CD8-positive, alpha-beta memory T cell (primary cell): ENCODE measurements at regions not wholly inside any gene's neighbourhood (a gene's known extent, or its start where the extent isn't known, plus 50 kb on each side); places are given as distances from the start of the nearest gene placed in this dataset.
"Not testable (repeated sequence)": the region's sequence is repeated elsewhere in the genome, so short reads cannot be mapped to it uniquely, and the experiment has no call there.

Experiments used
- CTCF ChIA-PET: fragments of 350-600 bp; sonication (Branson Sonifier 250); formaldehyde crosslinking; loops from one replicate; lab custom pipeline; 2021; ENCODE audit warnings: antibody characterized with exemption; lab: Charles Lee
- POLR2A ChIA-PET: fragments of 350-600 bp; sonication (Branson Sonifier 250); formaldehyde crosslinking; loops from one replicate; lab custom pipeline; 2021; ENCODE audit warnings: antibody characterized with exemption; lab: Charles Lee
- DNase-seq, 5 donors: peaks; one replicate each; pipeline versions ENCODE4 v3.0.0 to v3.0.0-alpha.2; 2020 to 2022; ENCODE audit warnings: mixed read lengths in 1 of 5
- H3K27ac ChIP-seq: one replicate; pipeline ENCODE4 v1.7.0; 2013; ENCODE audit warnings: low read depth, mild to moderate bottlenecking, low read length, moderate library complexity
- H3K27me3 ChIP-seq: 2 replicates; pipeline ENCODE4 v1.7.0; 2013; ENCODE audit warnings: low read length, mild to moderate bottlenecking; ENCODE audit not compliant: insufficient read depth, poor library complexity, severe bottlenecking
- H3K36me3 ChIP-seq: 2 replicates; pipeline ENCODE4 v1.7.0; 2013; ENCODE audit warnings: mild to moderate bottlenecking, low read length, moderate library complexity; ENCODE audit not compliant: insufficient read depth
- H3K4me1 ChIP-seq: 2 replicates; pipeline ENCODE4 v1.7.0; 2013; ENCODE audit warnings: mild to moderate bottlenecking, low read length, moderate library complexity; ENCODE audit not compliant: insufficient read depth
- H3K4me3 ChIP-seq: 2 replicates; pipeline ENCODE4 v1.7.0; 2013; ENCODE audit warnings: mild to moderate bottlenecking, low read length
- H3K9me3 ChIP-seq: 2 replicates; pipeline ENCODE4 v1.7.0; 2013; ENCODE audit warnings: mild to moderate bottlenecking, low read length
- H3K27ac Mint-ChIP-seq, 8 donors: one replicate each; pipeline ENCODE4 v1.8.0; 2020 to 2021; ENCODE audit warnings: mixed read lengths in 8 of 8, mild to moderate bottlenecking in 6 of 8, inconsistent platforms in 3 of 8, moderate library complexity in 3 of 8
- H3K27me3 Mint-ChIP-seq, 2 donors: one replicate each; pipeline ENCODE4 v1.8.0; 2020 to 2021; ENCODE audit warnings: mixed read lengths in 2 of 2, mild to moderate bottlenecking in 1 of 2, moderate library complexity in 1 of 2
- H3K36me3 Mint-ChIP-seq, 3 donors: one replicate each; pipeline ENCODE4 v1.8.0; 2020 to 2021; ENCODE audit warnings: mixed read lengths in 3 of 3, inconsistent platforms in 1 of 3, mild to moderate bottlenecking in 1 of 3
- H3K4me1 Mint-ChIP-seq, 3 donors: one replicate each; pipeline ENCODE4 v1.8.0; 2020 to 2021; ENCODE audit warnings: mixed read lengths in 3 of 3, inconsistent platforms in 1 of 3, mild to moderate bottlenecking in 1 of 3
- H3K4me3 Mint-ChIP-seq, 7 donors: one replicate each; pipeline ENCODE4 v1.8.0; 2020 to 2021; ENCODE audit warnings: mixed read lengths in 7 of 7, mild to moderate bottlenecking in 6 of 7, moderate library complexity in 4 of 7, inconsistent platforms in 2 of 7
- H3K9me3 Mint-ChIP-seq, 5 donors: one replicate each; pipeline ENCODE4 v1.8.0; 2020 to 2022; ENCODE audit warnings: mixed read lengths in 5 of 5, mild to moderate bottlenecking in 3 of 5, moderate library complexity in 2 of 5, inconsistent platforms in 1 of 5

DNA sequence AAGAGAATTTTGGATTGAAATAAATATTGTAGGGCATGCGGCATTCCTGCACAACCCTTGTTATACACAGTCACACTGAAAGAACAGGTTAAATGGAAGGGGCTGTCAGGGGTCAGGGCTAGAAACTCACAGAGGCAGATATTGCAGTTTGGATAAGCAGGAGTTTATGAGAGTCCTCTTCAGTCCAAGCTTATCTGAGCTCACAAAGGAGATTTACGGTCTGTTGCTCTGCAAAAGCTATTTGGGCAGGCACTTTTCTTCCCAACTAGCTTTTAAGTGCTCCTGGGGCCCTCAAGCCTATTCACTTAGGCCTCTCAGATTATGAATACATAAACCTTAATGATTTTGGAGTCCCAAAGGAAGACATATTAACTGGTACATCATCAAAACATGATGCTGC is 156.2 kb downstream of the SOX4 start:
- H3K27ac Mint-ChIP-seq = no peak overlapping the region
- Histone ChIP-seq H3K4me3 (no peak overlapping the region), H3K9me3 (no peaks in the 10 kb centered on the region), H3K36me3 (no peaks in the 10 kb centered on the region), H3K4me1 (no peaks in the 10 kb centered on the region), H3K27me3 (no peaks in the 10 kb centered on the region), H3K27ac (no peak overlapping the region)
- no peak overlapping the region for H3K4me3 Mint-ChIP-seq
- no peak for DNase-seq
- ChIA-PET POLR2A (no interaction called here), CTCF (interaction anchor here (1.5 kb wide), 1 partner anchor 9 kb away, joined by 3 read pairs; no protein-coding TSS in a partner anchor)
- H3K27me3 Mint-ChIP-seq = peaks cover 3 to 6% of the 10 kb centered on the region in 2 donors
- peaks cover 0 to 4% (median 0%) of the 10 kb centered on the region in 5 donors for H3K9me3 Mint-ChIP-seq
- H3K4me1 Mint-ChIP-seq = no peaks in the 10 kb centered on the region
- H3K36me3 Mint-ChIP-seq = no peaks in the 10 kb centered on the region

DNA sequence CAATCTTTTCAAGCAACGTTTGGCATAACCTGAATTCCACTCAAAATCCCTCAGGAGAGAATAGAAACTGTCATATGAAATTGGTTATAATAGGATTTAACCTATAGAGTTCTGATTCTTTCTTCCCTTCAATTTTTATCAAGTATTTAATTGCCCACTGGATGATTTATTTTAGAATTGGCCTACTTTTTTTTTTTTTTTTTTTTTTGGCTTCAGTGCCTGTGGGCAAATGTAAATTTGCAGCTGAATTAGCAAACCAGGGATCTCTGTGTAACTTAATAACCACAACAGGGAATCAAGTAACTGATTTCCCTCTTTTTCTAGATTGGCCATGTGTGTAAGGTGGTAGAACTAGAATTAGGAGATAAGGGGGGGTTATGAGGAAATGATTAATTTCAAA is 157.0 kb downstream of the SOX4 start:
- CTCF ChIA-PET = no interaction called here
- no peaks in the 10 kb centered on the region for H3K9me3 ChIP-seq
- no peaks in the 10 kb centered on the region for H3K4me1 Mint-ChIP-seq

DNA sequence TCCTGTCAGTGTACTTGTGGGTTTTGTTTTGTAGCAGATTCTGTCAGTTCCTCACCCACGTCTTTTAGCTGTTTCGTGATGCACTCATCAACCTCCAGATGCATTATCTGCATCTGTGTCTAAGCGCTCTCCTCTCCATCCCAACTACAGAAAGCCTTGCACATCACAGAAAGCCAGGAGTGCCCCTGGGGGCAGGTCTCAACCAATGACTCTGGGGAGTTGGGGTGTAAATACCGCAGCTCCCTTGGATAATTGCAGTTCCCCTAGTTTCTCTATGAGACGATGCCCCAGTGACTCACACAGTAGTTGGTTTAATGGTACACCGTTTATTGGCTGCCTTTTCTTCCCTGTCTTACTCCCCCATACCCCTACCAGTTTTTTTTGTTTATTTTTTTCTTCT is 158.1 kb downstream of the SOX4 start:
- ChIA-PET CTCF (no interaction called here), POLR2A (no interaction called here)
- Histone ChIP-seq H3K9me3 (no peaks in the 10 kb centered on the region), H3K4me3 (no peak overlapping the region), H3K27me3 (no peaks in the 10 kb centered on the region), H3K4me1 (no peaks in the 10 kb centered on the region), H3K36me3 (no peaks in the 10 kb centered on the region), H3K27ac (no peak overlapping the region)
- no peak overlapping the region for H3K4me3 Mint-ChIP-seq
- H3K9me3 Mint-ChIP-seq = peaks cover 0 to 2% (median 0%) of the 10 kb centered on the region in 5 donors
- H3K27me3 Mint-ChIP-seq = peaks cover 3 to 6% of the 10 kb centered on the region in 2 donors
- no peak for DNase-seq
- no peak overlapping the region for H3K27ac Mint-ChIP-seq
- no peaks in the 10 kb centered on the region for H3K4me1 Mint-ChIP-seq
- no peaks in the 10 kb centered on the region for H3K36me3 Mint-ChIP-seq

More for the DNA sequence above, 157.0 kb downstream of the SOX4 start:
- Histone ChIP-seq H3K4me1 (no peaks in the 10 kb centered on the region), H3K4me3 (no peak overlapping the region), H3K27ac (no peak overlapping the region), H3K27me3 (no peaks in the 10 kb centered on the region), H3K36me3 (no peaks in the 10 kb centered on the region)
- H3K27me3 Mint-ChIP-seq = peaks cover 3 to 6% of the 10 kb centered on the region in 2 donors
- H3K36me3 Mint-ChIP-seq = no peaks in the 10 kb centered on the region
- peaks cover 0 to 3% (median 0%) of the 10 kb centered on the region in 5 donors for H3K9me3 Mint-ChIP-seq
- POLR2A ChIA-PET = no interaction called here
- no peak overlapping the region for H3K27ac Mint-ChIP-seq
- no peak overlapping the region for H3K4me3 Mint-ChIP-seq
- no peak for DNase-seq

DNA sequence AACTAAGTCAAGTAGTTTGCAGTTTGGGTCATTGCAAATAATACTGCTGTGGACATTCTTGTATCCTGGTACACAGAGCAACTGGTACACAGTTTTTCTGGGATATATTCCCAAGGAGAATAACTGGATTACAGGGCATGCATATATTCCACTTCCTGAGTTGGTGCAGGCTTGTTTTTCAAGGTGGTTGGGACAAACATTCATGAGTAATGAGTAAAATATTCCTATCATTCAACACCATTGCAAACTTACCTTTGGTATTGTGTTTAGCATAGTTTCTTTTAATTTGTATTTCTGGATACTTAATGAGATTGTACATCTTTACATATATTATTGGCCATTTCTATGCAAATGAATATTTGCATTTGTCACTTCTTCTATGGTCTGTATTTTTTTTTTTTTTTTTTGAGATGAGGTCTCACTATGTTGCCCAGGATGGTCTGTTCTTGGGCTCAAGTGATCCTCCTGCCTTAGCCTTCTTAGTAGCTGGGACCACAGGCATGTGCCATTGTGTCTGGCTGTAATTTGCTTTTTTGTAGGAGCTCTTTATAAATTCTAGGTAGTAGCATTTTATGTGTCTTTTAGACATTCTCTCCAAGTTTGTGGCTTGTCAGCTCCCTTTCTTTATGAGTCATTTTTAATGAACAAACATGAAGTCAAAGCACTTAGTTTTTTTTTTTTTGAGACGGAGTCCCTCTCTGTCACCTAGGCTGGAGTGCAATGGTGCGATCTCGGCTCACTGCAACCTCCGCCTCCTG is 158.7 kb downstream of the SOX4 start:
- POLR2A ChIA-PET = no interaction called here

DNA sequence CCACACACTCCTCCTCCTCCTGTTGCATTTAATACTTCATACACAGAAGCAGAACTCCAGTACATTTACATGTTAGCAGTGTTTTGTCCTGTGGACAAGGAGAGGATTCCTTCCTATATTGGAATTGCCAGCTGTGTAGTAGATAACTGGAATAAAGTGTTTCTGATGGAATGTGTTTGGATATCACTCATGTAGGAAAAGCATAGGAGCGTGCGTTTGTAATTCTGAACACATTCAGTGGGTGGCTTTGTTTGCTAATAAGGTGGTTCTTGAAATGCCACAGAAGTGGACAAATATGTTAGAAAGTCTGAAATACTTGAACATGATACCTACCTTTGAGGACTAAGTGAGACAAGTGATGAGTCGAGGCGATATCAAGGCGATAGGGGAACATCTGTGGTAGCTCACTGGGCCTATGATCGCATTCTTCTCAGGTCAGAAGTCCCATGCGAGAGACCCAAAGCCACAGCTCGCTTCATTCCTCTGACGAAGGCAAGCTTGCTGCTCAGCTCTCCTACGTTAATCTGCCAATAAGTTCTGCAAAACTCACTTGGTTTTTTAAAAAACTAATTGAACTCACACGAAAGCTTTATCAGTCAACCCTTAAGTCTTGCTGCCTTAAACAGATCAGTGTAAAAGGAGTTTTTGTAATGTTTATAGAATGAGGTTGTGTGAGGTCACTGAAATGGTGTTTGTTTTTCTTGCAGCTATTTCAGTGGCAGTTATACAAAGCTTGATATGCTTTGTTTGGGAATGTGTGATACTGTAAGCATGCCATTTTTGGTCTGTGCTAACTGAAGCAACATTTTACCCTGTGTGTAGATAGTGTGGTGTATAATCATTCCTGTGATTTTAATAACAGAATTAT is 159.9 kb downstream of the SOX4 start:
- CTCF ChIA-PET = no interaction called here
- no peaks in the 10 kb centered on the region for H3K4me1 Mint-ChIP-seq
- H3K4me1 ChIP-seq = no peaks in the 10 kb centered on the region

More for the DNA sequence above, 158.7 kb downstream of the SOX4 start:
- DNase-seq = no peak
- Histone ChIP-seq H3K9me3 (no peaks in the 10 kb centered on the region), H3K27ac (no peak overlapping the region), H3K27me3 (no peaks in the 10 kb centered on the region), H3K4me3 (no peak overlapping the region), H3K4me1 (no peaks in the 10 kb centered on the region), H3K36me3 (no peaks in the 10 kb centered on the region)
- CTCF ChIA-PET = no interaction called here
- Mint-ChIP-seq H3K4me3 (no peak overlapping the region), H3K27me3 (peaks cover 3 to 6% of the 10 kb centered on the region in 2 donors), H3K9me3 (peaks cover 0 to 4% (median 1%) of the 10 kb centered on the region in 5 donors), H3K4me1 (no peaks in the 10 kb centered on the region), H3K36me3 (no peaks in the 10 kb centered on the region), H3K27ac (no peak overlapping the region)

DNA sequence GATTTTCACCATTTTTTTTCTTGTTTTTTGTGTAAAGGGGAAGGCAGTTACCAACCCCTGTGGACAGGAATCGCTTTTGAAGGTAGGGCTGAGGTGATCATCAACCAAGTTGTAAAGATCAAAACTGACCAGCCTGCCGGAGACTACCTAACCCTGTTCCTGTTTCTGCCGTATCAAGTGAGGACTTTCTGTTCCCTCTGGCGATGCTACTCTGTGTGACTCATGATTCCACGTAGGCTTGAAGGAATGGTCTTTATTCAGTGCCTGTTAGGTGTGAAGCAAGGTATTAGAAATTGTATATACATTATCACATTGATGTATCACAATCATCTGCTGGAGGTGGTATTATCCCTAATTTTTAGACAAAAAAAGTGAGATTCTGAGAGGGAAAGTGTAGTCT is 161.3 kb downstream of the SOX4 start:
- H3K36me3 ChIP-seq = no peaks in the 10 kb centered on the region
- Mint-ChIP-seq H3K4me3 (no peak overlapping the region), H3K9me3 (peaks cover 0 to 4% (median 1%) of the 10 kb centered on the region in 5 donors), H3K36me3 (no peaks in the 10 kb centered on the region), H3K4me1 (no peaks in the 10 kb centered on the region), H3K27ac (no peak overlapping the region), H3K27me3 (peaks cover 3 to 6% of the 10 kb centered on the region in 2 donors)
- DNase-seq = no peak
- H3K4me3 ChIP-seq = no peak overlapping the region
- ChIA-PET CTCF (no interaction called here), POLR2A (interaction anchor here (0.7 kb wide), 1 partner anchor 10 kb away, joined by 9 read pairs; no protein-coding TSS in a partner anchor)
- H3K27ac ChIP-seq = no peak overlapping the region
- no peaks in the 10 kb centered on the region for H3K27me3 ChIP-seq
- no peaks in the 10 kb centered on the region for H3K4me1 ChIP-seq
- H3K9me3 ChIP-seq = no peaks in the 10 kb centered on the region

More for the DNA sequence above, 159.9 kb downstream of the SOX4 start:
- peaks cover 3 to 6% of the 10 kb centered on the region in 2 donors for H3K27me3 Mint-ChIP-seq
- H3K4me3 Mint-ChIP-seq = no peak overlapping the region
- Histone ChIP-seq H3K27me3 (no peaks in the 10 kb centered on the region), H3K4me3 (no peak overlapping the region), H3K36me3 (no peaks in the 10 kb centered on the region), H3K27ac (no peak overlapping the region), H3K9me3 (no peaks in the 10 kb centered on the region)
- POLR2A ChIA-PET = no interaction called here
- H3K27ac Mint-ChIP-seq = no peak overlapping the region
- DNase-seq = no peak
- no peaks in the 10 kb centered on the region for H3K36me3 Mint-ChIP-seq
- H3K9me3 Mint-ChIP-seq = peaks cover 0 to 4% (median 1%) of the 10 kb centered on the region in 5 donors

DNA sequence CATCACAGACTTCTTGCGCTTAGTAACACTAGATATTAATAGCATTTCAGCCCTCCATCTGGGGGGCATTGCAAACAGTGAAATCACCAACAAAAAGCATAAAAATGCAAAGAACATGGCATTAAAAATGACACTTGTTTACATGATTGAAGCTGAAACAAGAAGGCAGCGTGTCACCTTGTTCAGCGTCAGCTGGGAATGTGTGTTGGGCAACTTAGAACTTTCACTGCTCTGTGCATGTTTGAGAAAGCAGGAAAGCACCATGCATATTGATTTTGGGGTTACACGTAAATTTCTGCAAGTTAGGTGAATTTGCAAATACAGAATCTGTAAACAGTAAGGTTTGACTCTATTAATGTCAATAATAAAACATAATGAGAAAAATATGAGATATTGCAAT is 162.9 kb downstream of the SOX4 start:
- no peaks in the 10 kb centered on the region for H3K36me3 Mint-ChIP-seq
- no peak for DNase-seq
- peaks cover 0 to 4% (median 1%) of the 10 kb centered on the region in 5 donors for H3K9me3 Mint-ChIP-seq
- no peaks in the 10 kb centered on the region for H3K4me1 Mint-ChIP-seq
- H3K27me3 Mint-ChIP-seq = peaks cover 2 to 3% of the 10 kb centered on the region in 2 donors
- Histone ChIP-seq H3K27me3 (no peaks in the 10 kb centered on the region), H3K4me1 (no peaks in the 10 kb centered on the region), H3K4me3 (no peak overlapping the region), H3K27ac (no peak overlapping the region), H3K9me3 (no peaks in the 10 kb centered on the region), H3K36me3 (no peaks in the 10 kb centered on the region)
- CTCF ChIA-PET = no interaction called here
- no peak overlapping the region for H3K4me3 Mint-ChIP-seq
- POLR2A ChIA-PET = no interaction called here
- no peak overlapping the region for H3K27ac Mint-ChIP-seq

DNA sequence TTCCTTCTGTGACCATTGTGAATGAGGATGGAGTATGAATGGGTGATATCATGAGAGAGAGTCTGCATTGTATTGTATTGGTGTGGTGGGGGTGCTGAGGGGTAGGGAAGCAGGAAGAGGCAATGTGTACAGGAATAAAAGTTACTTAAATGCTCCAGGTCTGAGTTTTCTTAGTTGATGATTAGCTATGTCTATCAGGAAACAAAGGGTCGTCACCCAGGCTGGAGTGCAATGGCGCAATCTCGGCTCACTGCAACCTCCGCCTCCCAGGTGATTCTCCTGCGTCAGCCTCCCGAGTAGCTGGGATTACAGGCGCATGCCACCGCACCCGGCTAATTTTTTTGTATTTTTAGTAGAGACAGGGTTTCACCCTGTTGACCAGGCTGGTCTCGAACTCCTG is 163.8 kb downstream of the SOX4 start:
- H3K4me1 Mint-ChIP-seq, H3K4me3 Mint-ChIP-seq, H3K36me3 Mint-ChIP-seq, H3K27me3 Mint-ChIP-seq, CTCF ChIA-PET, H3K4me3 ChIP-seq, H3K9me3 Mint-ChIP-seq, H3K4me1 ChIP-seq, H3K27me3 ChIP-seq, H3K36me3 ChIP-seq, H3K27ac Mint-ChIP-seq, H3K9me3 ChIP-seq, POLR2A ChIA-PET, DNase-seq, H3K27ac ChIP-seq: not testable (repeated sequence)
